ENCODE measurements at regions not wholly inside any gene's neighbourhood (a gene's known extent, or its start where the extent isn't known, plus 50 kb on each side); places are given as distances from the start of the nearest gene placed in this dataset.

- no peak overlapping the region for H3K4me3 ChIP-seq (ENCODE audit: low read length)
- no peak for DNase-seq (ENCODE audit: low read depth)
- TF ChIP-seq CTCF (conservative IDR thresholded peaks at IDR 0.05; ENCODE audit: low read depth, low read length) = no peak
These were observed 847.9 kb downstream of the EFNA5 start for GRCh38 chr5:106822851-106823250.

- no peak for DNase-seq (ENCODE audit: low read depth)
- H3K4me3 ChIP-seq (ENCODE audit: low read length) = no peak overlapping the region
- TF ChIP-seq CTCF (conservative IDR thresholded peaks at IDR 0.05; ENCODE audit: low read depth, low read length) = no peak
These were observed 852.2 kb downstream of the EFNA5 start for GRCh38 chr5:106818552-106818951.

GRCh38 chr5:106814961-106815360 lies 855.8 kb downstream of the EFNA5 start:
- no peak overlapping the region for H3K4me3 ChIP-seq (ENCODE audit: low read length)
- no peak for TF ChIP-seq CTCF (conservative IDR thresholded peaks at IDR 0.05; ENCODE audit: low read depth, low read length)
- no peak for DNase-seq (ENCODE audit: low read depth)

- no peak for DNase-seq (ENCODE audit: low read depth)
- H3K4me3 ChIP-seq (ENCODE audit: low read length) = no peak overlapping the region
- TF ChIP-seq CTCF (conservative IDR thresholded peaks at IDR 0.05; ENCODE audit: low read depth, low read length) = no peak
These were observed 869.2 kb downstream of the EFNA5 start for GRCh38 chr5:106801554-106801953.

GRCh38 chr5:106797996-106798395 lies 872.7 kb downstream of the EFNA5 start:
- no peak for TF ChIP-seq CTCF (conservative IDR thresholded peaks at IDR 0.05; ENCODE audit: low read depth, low read length)
- no peak overlapping the region for H3K4me3 ChIP-seq (ENCODE audit: low read length)
- no peak for DNase-seq (ENCODE audit: low read depth)

- no peak overlapping the region for H3K4me3 ChIP-seq (ENCODE audit: low read length)
- no peak for TF ChIP-seq CTCF (conservative IDR thresholded peaks at IDR 0.05; ENCODE audit: low read depth, low read length)
These were observed 874.7 kb downstream of the EFNA5 start for GRCh38 chr5:106796081-106796480.

GRCh38 chr5:106784846-106785245 lies 885.9 kb downstream of the EFNA5 start:
- no peak overlapping the region for H3K4me3 ChIP-seq (ENCODE audit: low read length)
- no peak for TF ChIP-seq CTCF (conservative IDR thresholded peaks at IDR 0.05; ENCODE audit: low read depth, low read length)
- no peak for DNase-seq (ENCODE audit: low read depth)

More at GRCh38 chr5:106796081-106796480, 874.7 kb downstream of the EFNA5 start:
- no peak for DNase-seq (ENCODE audit: low read depth)
